WTC11 (cell line): ENCODE measurements at regions not wholly inside any gene's neighbourhood (a gene's known extent, or its start where the extent isn't known, plus 50 kb on each side); places are given as distances from the start of the nearest gene placed in this dataset.

Experiments
- FOXK1 ChIP-seq: sonication (generic); formaldehyde crosslinking; IDR thresholded peaks from 2 replicates; pipeline ENCODE4 v1.8.0; 2022; ENCODE audit warnings: mild to moderate bottlenecking, moderate library complexity, missing genetic modification reagents
- TF ChIP-seq, protein P1 (sequence below): fragments of 200-600 bp; IDR thresholded peaks from 2 replicates; pipeline ENCODE4 v1.8.0; 2022; ENCODE audit warnings: antibody characterized with exemption

GRCh38 chr10:3433988-3434387, 261.4 kb upstream of the PITRM1 start:
- TF ChIP-seq FOXK1 (CRISPR knock-in tag): no peak
- TF ChIP-seq, protein P1, sequence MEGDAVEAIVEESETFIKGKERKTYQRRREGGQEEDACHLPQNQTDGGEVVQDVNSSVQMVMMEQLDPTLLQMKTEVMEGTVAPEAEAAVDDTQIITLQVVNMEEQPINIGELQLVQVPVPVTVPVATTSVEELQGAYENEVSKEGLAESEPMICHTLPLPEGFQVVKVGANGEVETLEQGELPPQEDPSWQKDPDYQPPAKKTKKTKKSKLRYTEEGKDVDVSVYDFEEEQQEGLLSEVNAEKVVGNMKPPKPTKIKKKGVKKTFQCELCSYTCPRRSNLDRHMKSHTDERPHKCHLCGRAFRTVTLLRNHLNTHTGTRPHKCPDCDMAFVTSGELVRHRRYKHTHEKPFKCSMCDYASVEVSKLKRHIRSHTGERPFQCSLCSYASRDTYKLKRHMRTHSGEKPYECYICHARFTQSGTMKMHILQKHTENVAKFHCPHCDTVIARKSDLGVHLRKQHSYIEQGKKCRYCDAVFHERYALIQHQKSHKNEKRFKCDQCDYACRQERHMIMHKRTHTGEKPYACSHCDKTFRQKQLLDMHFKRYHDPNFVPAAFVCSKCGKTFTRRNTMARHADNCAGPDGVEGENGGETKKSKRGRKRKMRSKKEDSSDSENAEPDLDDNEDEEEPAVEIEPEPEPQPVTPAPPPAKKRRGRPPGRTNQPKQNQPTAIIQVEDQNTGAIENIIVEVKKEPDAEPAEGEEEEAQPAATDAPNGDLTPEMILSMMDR: no peak
